Endometrial microvascular endothelial cells (primary cell): ENCODE measurements at regions not wholly inside any gene's neighbourhood (a gene's known extent, or its start where the extent isn't known, plus 50 kb on each side); places are given as distances from the start of the nearest gene placed in this dataset.

Experiments
- in situ Hi-C: cut with HindIII; loops from 2 replicates; pipeline ENCODE4 v1.10.0; 2017; ENCODE audit warnings: low sequenced_read_pairs, low pct_unique_long_range_greater_than_20kb; ENCODE audit errors: inconsistent ontology term

GRCh38 chr10:20962165-20962564, 65.1 kb upstream of the NEBL start:
- in situ Hi-C loops = no loop called here

GRCh38 chr10:20959242-20959641, 62.1 kb upstream of the NEBL start:
- in situ Hi-C loops = no loop called here

- in situ Hi-C loops = no loop called here
Observed at GRCh38 chr10:20958764-20959163, 61.7 kb upstream of the NEBL start.

- in situ Hi-C loops = no loop called here
Observed at GRCh38 chr10:20958225-20958624, 61.1 kb upstream of the NEBL start.

- in situ Hi-C loops = no loop called here
Observed at GRCh38 chr10:20957744-20958143, 60.6 kb upstream of the NEBL start.

- in situ Hi-C loops = no loop called here
Observed at GRCh38 chr10:20956843-20957242, 59.7 kb upstream of the NEBL start.

GRCh38 chr10:20955355-20955893, 58.3 kb upstream of the NEBL start:
- in situ Hi-C loops = no loop called here

- in situ Hi-C loops = no loop called here
Observed at GRCh38 chr10:20954519-20954918, 57.4 kb upstream of the NEBL start.

- in situ Hi-C loops = no loop called here
Observed at GRCh38 chr10:20953120-20953519, 56.0 kb upstream of the NEBL start.

GRCh38 chr10:20949967-20950366, 52.9 kb upstream of the NEBL start:
- in situ Hi-C loops = no loop called here

GRCh38 chr10:20948686-20949327, 51.7 kb upstream of the NEBL start:
- in situ Hi-C loops = no loop called here
